Ovary (tissue), 3 donors: ENCODE measurements at regions not wholly inside any gene's neighbourhood (a gene's known extent, or its start where the extent isn't known, plus 50 kb on each side); places are given as distances from the start of the nearest gene placed in this dataset.

ENCODE experiments used
- CTCF ChIP-seq, 3 donors: fragments of 450-650 bp in 2 of 3; fragments of 200-600 bp in 1 of 3; IDR thresholded peaks; one replicate each; pipeline versions ENCODE4 v1.5.1 to v1.8.0; 2016 to 2022; ENCODE audit warnings: antibody characterized with exemption in 3 of 3, mild to moderate bottlenecking in 1 of 3
- POLR2A ChIP-seq: fragments of 450-650 bp; IDR thresholded peaks from one replicate; pipeline ENCODE4 v1.6.1; 2017; ENCODE audit warnings: antibody characterized with exemption, mild to moderate bottlenecking, moderate library complexity
- donor health status: DM: no; HTN: no; CAD: no.

GRCh38 chr12:126492181-126492580 lies 1426.9 kb downstream of the AACS start:
- no peak for TF ChIP-seq CTCF (IDR thresholded peaks at IDR 0.05)
- no peak for TF ChIP-seq POLR2A
